ENCODE measurements at regions not wholly inside any gene's neighbourhood (a gene's known extent, or its start where the extent isn't known, plus 50 kb on each side); places are given as distances from the start of the nearest gene placed in this dataset.

- TF ChIP-seq CTCF (IDR thresholded peaks at IDR 0.05; ENCODE audit: low read depth, low read length, poor library complexity, severe bottlenecking) (no peak), EZH2phosphoT487 (IDR thresholded peaks at IDR 0.05; ENCODE audit: borderline replicate concordance, low read length) (no peak)
Observed at GRCh38 chr13:37401721-37402120, 196.8 kb downstream of the POSTN start.

Data from DOHH2 (cell line).